Mesothelial cell of epicardium (in vitro differentiated cells): ENCODE measurements at regions not wholly inside any gene's neighbourhood (a gene's known extent, or its start where the extent isn't known, plus 50 kb on each side); places are given as distances from the start of the nearest gene placed in this dataset.

Experiments used
- DNase-seq, 2 experiments: peaks; one replicate each; pipeline ENCODE4 v3.0.0; 2021; ENCODE audit warnings: low spot score in 2 of 2; ENCODE audit not compliant: unreplicated experiment in 2 of 2
- H3K27ac Mint-ChIP-seq: 2 replicates; pipeline ENCODE4 v1.8.0; 2021; ENCODE audit warnings: mixed read lengths
- H3K27me3 Mint-ChIP-seq: 2 replicates; pipeline ENCODE4 v1.8.0; 2021; ENCODE audit warnings: low read depth, mixed read lengths
- H3K36me3 Mint-ChIP-seq: 2 replicates; pipeline ENCODE4 v1.8.0; 2021; ENCODE audit warnings: mixed read lengths
- H3K4me1 Mint-ChIP-seq: 2 replicates; pipeline ENCODE4 v1.8.0; 2021; ENCODE audit warnings: mixed read lengths
- H3K4me3 Mint-ChIP-seq: 2 replicates; pipeline ENCODE4 v1.8.0; 2021; ENCODE audit warnings: mild to moderate bottlenecking, moderate library complexity, mixed read lengths
- H3K9me3 Mint-ChIP-seq: 2 replicates; pipeline ENCODE4 v1.8.0; 2021; ENCODE audit warnings: mixed read lengths
- TF ChIP-seq, protein P1 (sequence below): fragments of 200-600 bp; sonication (generic); IDR thresholded peaks from one replicate; pipeline ENCODE4 v1.5.0; 2021; ENCODE audit warnings: antibody characterized with exemption; ENCODE audit not compliant: unreplicated experiment

DNA sequence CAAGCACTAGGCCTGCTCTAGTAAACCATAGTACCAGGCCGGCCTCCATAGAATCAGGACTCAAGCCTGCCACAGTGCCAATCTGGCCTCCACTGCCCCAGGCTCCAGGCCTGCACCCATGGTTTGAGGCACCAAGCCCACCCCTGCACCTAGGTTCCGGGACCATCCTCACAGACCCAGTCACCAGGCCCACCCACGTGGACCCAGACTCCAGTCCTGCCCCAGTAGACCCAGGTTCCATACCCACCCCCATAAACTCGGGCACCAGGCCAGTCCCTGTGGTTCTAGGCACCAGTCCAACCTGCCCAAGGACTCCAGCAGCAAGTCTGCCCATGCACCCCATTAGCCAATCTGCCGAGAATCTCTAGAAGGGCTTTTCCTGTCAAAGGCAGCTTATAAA, 501.8 kb upstream of the TMPO start:
- Mint-ChIP-seq H3K36me3 (no peaks in the 10 kb centered on the region), H3K27me3 (peaks cover 2% of the 10 kb centered on the region), H3K9me3 (peaks cover 33% of the 10 kb centered on the region)

DNA sequence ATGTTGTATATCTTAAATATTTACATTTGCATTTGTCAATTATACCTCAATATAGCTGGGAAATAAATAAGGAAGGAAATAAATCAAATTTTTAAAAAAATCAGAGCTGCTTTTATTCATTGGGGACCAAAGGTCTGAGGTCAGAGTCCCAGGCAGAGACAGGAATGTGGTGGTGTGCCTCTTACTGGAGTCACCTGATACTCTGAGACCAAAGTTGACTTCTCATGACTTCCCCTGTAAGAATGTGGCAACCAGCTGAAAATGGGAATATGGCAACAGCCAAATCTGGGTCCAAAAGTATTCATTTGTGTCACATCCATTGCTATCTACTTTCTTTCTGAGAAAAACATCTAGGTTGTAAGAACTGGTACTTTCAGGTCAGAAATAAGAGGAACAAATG, 496.6 kb upstream of the TMPO start:
- Mint-ChIP-seq H3K4me1 (peaks cover 12% of the 10 kb centered on the region), H3K36me3 (no peaks in the 10 kb centered on the region)

More for the DNA sequence above, 501.8 kb upstream of the TMPO start:
- Mint-ChIP-seq H3K27ac (no peak overlapping the region), H3K4me3 (no peak overlapping the region), H3K4me1 (no peaks in the 10 kb centered on the region)
- TF ChIP-seq, protein P1, sequence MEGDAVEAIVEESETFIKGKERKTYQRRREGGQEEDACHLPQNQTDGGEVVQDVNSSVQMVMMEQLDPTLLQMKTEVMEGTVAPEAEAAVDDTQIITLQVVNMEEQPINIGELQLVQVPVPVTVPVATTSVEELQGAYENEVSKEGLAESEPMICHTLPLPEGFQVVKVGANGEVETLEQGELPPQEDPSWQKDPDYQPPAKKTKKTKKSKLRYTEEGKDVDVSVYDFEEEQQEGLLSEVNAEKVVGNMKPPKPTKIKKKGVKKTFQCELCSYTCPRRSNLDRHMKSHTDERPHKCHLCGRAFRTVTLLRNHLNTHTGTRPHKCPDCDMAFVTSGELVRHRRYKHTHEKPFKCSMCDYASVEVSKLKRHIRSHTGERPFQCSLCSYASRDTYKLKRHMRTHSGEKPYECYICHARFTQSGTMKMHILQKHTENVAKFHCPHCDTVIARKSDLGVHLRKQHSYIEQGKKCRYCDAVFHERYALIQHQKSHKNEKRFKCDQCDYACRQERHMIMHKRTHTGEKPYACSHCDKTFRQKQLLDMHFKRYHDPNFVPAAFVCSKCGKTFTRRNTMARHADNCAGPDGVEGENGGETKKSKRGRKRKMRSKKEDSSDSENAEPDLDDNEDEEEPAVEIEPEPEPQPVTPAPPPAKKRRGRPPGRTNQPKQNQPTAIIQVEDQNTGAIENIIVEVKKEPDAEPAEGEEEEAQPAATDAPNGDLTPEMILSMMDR = no peak
- no peak for DNase-seq

DNA sequence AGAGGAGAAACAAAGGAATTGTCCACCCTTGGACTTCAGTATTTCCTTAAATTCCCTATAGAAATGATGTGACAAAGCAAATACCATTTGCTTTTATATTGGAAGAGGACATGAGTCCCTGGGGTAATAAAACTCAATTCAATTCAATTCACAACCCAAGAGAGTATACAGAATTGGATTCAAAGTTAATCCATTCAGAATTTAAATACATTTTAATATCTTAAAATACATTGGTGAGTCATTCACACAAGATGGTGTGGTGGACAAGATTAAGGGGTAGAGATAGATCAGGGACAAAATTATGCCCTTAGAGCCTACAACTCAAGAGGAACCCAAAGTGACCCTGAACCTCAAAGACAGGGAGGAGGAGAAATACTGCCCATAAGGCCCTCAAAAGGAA, 495.0 kb upstream of the TMPO start:
- Mint-ChIP-seq H3K27ac (no peak overlapping the region), H3K9me3 (peaks cover 18% of the 10 kb centered on the region), H3K4me3 (no peak overlapping the region), H3K4me1 (peaks cover 12% of the 10 kb centered on the region), H3K27me3 (peaks cover 3% of the 10 kb centered on the region), H3K36me3 (no peaks in the 10 kb centered on the region)
- TF ChIP-seq, protein P1 = no peak
- no peak for DNase-seq

More for the DNA sequence above, 496.6 kb upstream of the TMPO start:
- DNase-seq = no peak
- H3K4me3 Mint-ChIP-seq = no peak overlapping the region
- TF ChIP-seq, protein P1 = no peak
- peaks cover 30% of the 10 kb centered on the region for H3K9me3 Mint-ChIP-seq
- no peak overlapping the region for H3K27ac Mint-ChIP-seq
- H3K27me3 Mint-ChIP-seq = peaks cover 3% of the 10 kb centered on the region

DNA sequence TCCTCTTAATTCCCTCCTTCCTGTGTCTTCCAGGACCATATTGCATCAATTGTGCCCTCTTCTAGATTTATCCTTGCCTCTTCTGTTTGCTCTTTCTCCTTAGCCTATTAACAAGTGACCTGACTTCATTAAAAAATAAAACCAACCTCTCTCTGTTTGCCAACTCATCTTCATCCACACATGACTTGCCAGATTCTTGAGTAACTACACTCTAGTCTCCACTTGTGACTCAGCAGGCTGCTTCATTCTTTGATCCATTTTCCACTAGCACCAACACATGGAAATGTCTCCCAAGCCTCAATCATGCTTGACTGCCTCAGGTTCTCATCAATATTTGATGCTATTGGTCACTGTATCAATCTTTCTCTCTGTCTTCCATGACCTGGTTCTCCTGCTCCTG, 492.4 kb upstream of the TMPO start:
- peaks cover 13% of the 10 kb centered on the region for H3K4me1 Mint-ChIP-seq
- peaks cover 4% of the 10 kb centered on the region for H3K9me3 Mint-ChIP-seq

DNA sequence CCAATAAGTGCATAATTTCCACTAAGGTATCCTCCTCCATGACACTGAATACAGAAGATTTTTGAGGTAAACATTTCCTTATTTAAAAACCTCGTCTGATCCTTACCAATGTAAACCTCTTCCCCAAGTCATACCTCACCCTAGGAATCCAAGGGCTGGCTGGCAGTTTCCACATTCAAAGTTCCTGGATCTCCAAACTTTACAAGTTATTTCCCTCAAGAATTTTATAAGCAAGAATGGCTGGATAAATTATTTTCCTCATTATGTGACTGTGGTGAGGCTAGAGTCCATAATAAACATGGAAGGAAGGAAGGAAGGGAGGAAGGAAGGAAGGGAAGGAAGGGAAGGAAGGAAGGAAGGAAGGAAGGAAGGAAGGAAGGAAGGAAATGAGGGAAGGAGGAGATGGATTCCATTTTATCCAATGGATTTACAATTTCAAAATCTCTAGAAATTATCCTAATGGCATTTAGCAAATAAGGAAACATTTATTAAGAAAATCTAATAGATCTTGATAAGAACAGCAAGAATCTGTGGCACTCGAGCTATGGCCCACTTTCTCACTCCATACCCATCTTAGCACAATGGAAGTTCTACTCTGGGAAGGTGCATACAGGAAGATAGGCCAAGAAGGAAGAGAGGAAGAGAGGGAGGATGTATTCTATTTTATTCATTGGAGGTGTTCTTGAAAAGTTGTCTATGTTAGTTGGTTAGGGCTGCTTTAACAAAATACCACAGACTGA, 477.8 kb upstream of the TMPO start:
- H3K4me1 Mint-ChIP-seq = no peaks in the 10 kb centered on the region
- H3K4me3 Mint-ChIP-seq = no peak overlapping the region
- TF ChIP-seq, protein P1 = no peak
- H3K27me3 Mint-ChIP-seq = peaks cover 3% of the 10 kb centered on the region
- no peak for DNase-seq
- H3K36me3 Mint-ChIP-seq = peaks cover 2% of the 10 kb centered on the region
- H3K9me3 Mint-ChIP-seq = peaks cover 39% of the 10 kb centered on the region
- no peak overlapping the region for H3K27ac Mint-ChIP-seq

More for the DNA sequence above, 492.4 kb upstream of the TMPO start:
- no peak for DNase-seq
- Mint-ChIP-seq H3K27me3 (peaks cover 9% of the 10 kb centered on the region), H3K27ac (no peak overlapping the region), H3K36me3 (no peaks in the 10 kb centered on the region), H3K4me3 (no peak overlapping the region)
- TF ChIP-seq, protein P1 = no peak
